Endometrium (tissue), 2 donors: ENCODE measurements at regions not wholly inside any gene's neighbourhood (a gene's known extent, or its start where the extent isn't known, plus 50 kb on each side); places are given as distances from the start of the nearest gene placed in this dataset.

Source experiments
- FAIRE-seq: peaks from 2 replicates; lab custom pipeline; 2012; peaks lifted over from hg19 to GRCh38; lab: Jason Lieb, UNC
- donor health status: control.
- donor health status: control.

- FAIRE-seq = no peak
These were observed 196.0 kb downstream of the URB2 start for GRCh38 chr1:229822026-229822425.

- FAIRE-seq = no peak
These were observed 199.0 kb downstream of the URB2 start for GRCh38 chr1:229825042-229825441.

- FAIRE-seq = no peak
These were observed 202.4 kb downstream of the URB2 start for GRCh38 chr1:229828461-229828860.

GRCh38 chr1:229832695-229833094, 206.6 kb downstream of the URB2 start:
- FAIRE-seq = no peak

GRCh38 chr1:229834230-229834629, 208.2 kb downstream of the URB2 start:
- no peak for FAIRE-seq

- no peak for FAIRE-seq
These were observed 209.2 kb downstream of the URB2 start for GRCh38 chr1:229835226-229835625.

GRCh38 chr1:229836324-229836723, 210.3 kb downstream of the URB2 start:
- no peak for FAIRE-seq

GRCh38 chr1:229838204-229838603, 212.2 kb downstream of the URB2 start:
- no peak for FAIRE-seq

GRCh38 chr1:229839800-229840199, 213.8 kb downstream of the URB2 start:
- FAIRE-seq = no peak

GRCh38 chr1:229841230-229841629, 215.2 kb downstream of the URB2 start:
- no peak for FAIRE-seq

- FAIRE-seq = no peak
These were observed 216.5 kb downstream of the URB2 start for GRCh38 chr1:229842302-229843255.

- no peak for FAIRE-seq
These were observed 217.7 kb downstream of the URB2 start for GRCh38 chr1:229843627-229844238.

GRCh38 chr1:229844675-229845074, 218.6 kb downstream of the URB2 start:
- no peak for FAIRE-seq

GRCh38 chr1:229845410-229846138, 219.5 kb downstream of the URB2 start:
- FAIRE-seq = no peak

GRCh38 chr1:229846351-229846750, 220.3 kb downstream of the URB2 start:
- FAIRE-seq = no peak

- no peak for FAIRE-seq
These were observed 218.0 kb upstream of the GALNT2 start for GRCh38 chr1:229848752-229849677.

- FAIRE-seq = no peak
These were observed 215.5 kb upstream of the GALNT2 start for GRCh38 chr1:229851511-229851910.

GRCh38 chr1:229853751-229854150, 213.3 kb upstream of the GALNT2 start:
- FAIRE-seq = no peak

GRCh38 chr1:229854620-229855019, 212.4 kb upstream of the GALNT2 start:
- no peak for FAIRE-seq

- FAIRE-seq = no peak
These were observed 210.9 kb upstream of the GALNT2 start for GRCh38 chr1:229856009-229856650.

GRCh38 chr1:229857585-229857984, 209.5 kb upstream of the GALNT2 start:
- FAIRE-seq = no peak
